GM12892 (cell line): ENCODE measurements at regions not wholly inside any gene's neighbourhood (a gene's known extent, or its start where the extent isn't known, plus 50 kb on each side); places are given as distances from the start of the nearest gene placed in this dataset.

Experiments
- DNase-seq: peaks from one replicate; pipeline ENCODE4 v3.0.0; 2011; ENCODE audit not compliant: insufficient read length
- FAIRE-seq: peaks from 2 replicates; lab custom pipeline; 2011; peaks lifted over from hg19 to GRCh38; lab: Jason Lieb, UNC
- POLR2A ChIP-seq: IDR thresholded peaks from 2 replicates; pipeline ENCODE4 v1.6.1; 2011; ENCODE audit warnings: low read depth, low read length, control low read depth
- POLR2AphosphoS5 ChIP-seq: IDR thresholded peaks from 2 replicates; pipeline ENCODE4 v1.6.1; 2011; ENCODE audit warnings: low read depth, low read length, control low read depth
- TAF1 ChIP-seq: IDR thresholded peaks from 2 replicates; pipeline ENCODE4 v1.6.1; 2011; ENCODE audit warnings: low read depth, mild to moderate bottlenecking, control low read depth, low read length, borderline replicate concordance

DNA sequence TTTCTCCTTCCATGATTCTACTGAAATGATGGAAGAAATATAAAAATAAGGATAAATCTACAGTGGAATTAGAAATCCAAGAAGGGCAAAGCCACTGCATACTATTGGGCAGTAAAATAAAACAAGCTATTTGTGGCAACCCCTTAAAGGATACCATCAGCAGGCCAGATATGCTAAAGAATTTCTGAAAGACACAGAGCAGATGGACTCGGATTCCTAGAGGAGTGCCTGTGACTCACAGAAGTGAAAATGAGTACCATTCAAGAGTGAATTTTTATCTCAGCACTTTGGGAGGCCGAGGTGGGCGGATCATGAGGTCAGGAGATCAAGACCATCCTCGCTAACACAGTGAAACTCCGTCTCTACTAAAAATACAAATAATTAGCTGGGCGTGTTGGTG is 318.1 kb downstream of the LRIG3 start:
- FAIRE-seq (no peak), DNase-seq (no peak)
- no peak for TF ChIP-seq POLR2A
- no peak for TF ChIP-seq POLR2AphosphoS5
- no peak for TF ChIP-seq TAF1

DNA sequence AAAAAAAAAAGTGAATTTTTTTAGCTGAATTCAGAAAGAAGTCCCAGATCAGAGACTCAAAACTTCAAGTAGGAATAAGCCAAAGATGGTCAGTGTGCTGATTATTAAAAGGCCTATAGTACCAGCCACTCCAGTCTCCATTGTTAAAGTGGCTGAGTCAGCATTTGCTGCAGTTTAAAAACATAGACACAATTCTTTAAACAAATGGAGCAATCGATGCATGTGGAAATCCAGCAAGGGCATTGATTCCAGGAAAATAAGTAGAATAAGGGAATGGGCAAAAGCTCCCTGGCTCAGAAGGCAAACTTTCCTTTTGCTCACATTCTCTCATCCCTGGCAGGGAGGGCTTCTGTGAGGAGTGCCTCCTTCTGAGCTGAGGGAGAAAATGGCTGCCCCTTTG is 317.6 kb downstream of the LRIG3 start:
- no peak for DNase-seq
- FAIRE-seq: no peak
- TF ChIP-seq TAF1 (no peak), POLR2AphosphoS5 (no peak), POLR2A (no peak)

DNA sequence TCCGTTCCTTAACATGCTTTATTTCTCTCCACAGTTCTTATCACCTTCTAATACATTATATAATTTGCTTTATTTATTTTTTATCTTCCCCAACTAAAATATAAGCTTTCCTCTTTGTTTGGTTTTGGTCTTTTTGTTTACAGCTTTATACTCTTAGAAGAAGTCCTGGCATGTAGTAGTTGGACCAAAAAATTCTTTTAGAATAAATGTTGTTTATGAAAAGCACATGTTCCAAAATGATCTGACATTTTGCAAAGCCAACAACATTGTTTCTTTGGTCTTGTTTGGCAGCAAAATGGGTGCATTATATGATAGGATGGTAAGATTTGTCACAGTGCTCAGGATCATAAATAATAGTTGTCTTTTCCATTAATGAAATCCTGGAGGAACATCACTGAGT is 312.5 kb downstream of the LRIG3 start:
- TF ChIP-seq POLR2AphosphoS5: no peak
- TF ChIP-seq POLR2A: no peak
- no peak for TF ChIP-seq TAF1
- no peak for FAIRE-seq
- DNase-seq: no peak

- FAIRE-seq (no peak), DNase-seq (no peak)
- no peak for TF ChIP-seq TAF1
- no peak for TF ChIP-seq POLR2AphosphoS5
- TF ChIP-seq POLR2A: no peak
These were observed 311.6 kb downstream of the LRIG3 start for GRCh38 chr12:58608711-58609110.

GRCh38 chr12:58615047-58615446 is 305.3 kb downstream of the LRIG3 start:
- no peak for FAIRE-seq
- no peak for TF ChIP-seq POLR2A
- TF ChIP-seq TAF1: no peak
- no peak for TF ChIP-seq POLR2AphosphoS5
- DNase-seq: no peak

DNA sequence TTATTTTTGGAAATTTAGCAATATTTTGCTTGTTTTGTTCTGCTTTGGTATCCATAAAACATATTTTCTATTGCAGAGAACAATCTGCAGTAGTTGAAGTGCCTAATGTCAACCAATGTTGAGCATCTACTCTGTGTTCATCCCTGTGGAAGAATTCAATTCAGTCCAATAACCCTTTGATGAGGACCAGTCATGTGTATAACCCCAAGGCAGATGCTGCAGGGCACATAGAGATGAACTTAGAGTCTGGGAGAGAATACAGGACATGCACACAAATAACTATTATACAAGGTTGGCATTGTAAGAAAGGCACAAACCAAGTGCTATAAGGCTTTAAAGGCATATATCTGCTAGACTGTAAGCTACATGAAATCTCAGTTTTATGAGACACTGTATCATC is 304.7 kb downstream of the LRIG3 start:
- FAIRE-seq: no peak
- DNase-seq: no peak
- TF ChIP-seq POLR2AphosphoS5 (no peak), POLR2A (no peak), TAF1 (no peak)

DNA sequence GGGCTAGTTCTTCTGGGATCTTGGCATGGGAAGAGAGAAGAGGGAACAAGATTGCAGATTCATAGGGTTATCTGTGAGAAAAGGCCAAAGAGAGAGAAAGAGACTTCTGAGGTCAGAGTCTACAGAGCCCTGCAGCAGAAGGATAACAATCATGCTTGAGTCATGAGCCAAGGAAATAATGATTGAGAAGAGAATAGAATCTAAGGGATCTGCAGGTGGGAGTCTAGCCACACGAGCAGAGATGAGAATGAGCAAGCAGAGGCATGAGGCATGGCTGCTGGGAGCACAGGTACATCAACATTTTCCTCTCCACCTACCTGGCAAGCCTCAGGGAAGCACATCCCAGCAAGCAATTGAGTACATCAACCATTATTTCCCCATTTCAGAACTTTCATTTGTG is 303.7 kb downstream of the LRIG3 start:
- no peak for FAIRE-seq

GRCh38 chr12:58621126-58621525 is 299.2 kb downstream of the LRIG3 start:
- DNase-seq (no peak), FAIRE-seq (no peak)
- TF ChIP-seq POLR2A (no peak), TAF1 (no peak), POLR2AphosphoS5 (no peak)

More for the DNA sequence above, 303.7 kb downstream of the LRIG3 start:
- DNase-seq: no peak
- TF ChIP-seq POLR2A (no peak), TAF1 (no peak), POLR2AphosphoS5 (no peak)

- FAIRE-seq (no peak), DNase-seq (no peak)
- TF ChIP-seq POLR2A (no peak), POLR2AphosphoS5 (no peak), TAF1 (no peak)
These were observed 290.9 kb downstream of the LRIG3 start for GRCh38 chr12:58629376-58629775.

- FAIRE-seq: no peak
- DNase-seq: no peak
- TF ChIP-seq TAF1: no peak
- no peak for TF ChIP-seq POLR2A
- no peak for TF ChIP-seq POLR2AphosphoS5
These were observed 286.8 kb downstream of the LRIG3 start for GRCh38 chr12:58633479-58633878.

- FAIRE-seq (no peak), DNase-seq (no peak)
- TF ChIP-seq POLR2AphosphoS5: no peak
- TF ChIP-seq POLR2A: no peak
- TF ChIP-seq TAF1: no peak
These were observed 280.9 kb downstream of the LRIG3 start for GRCh38 chr12:58639318-58639934.

- DNase-seq: no peak
- FAIRE-seq: no peak
- no peak for TF ChIP-seq POLR2AphosphoS5
- TF ChIP-seq TAF1: no peak
- no peak for TF ChIP-seq POLR2A
These were observed 280.0 kb downstream of the LRIG3 start for GRCh38 chr12:58640314-58640713.
